ENCODE measurements at regions not wholly inside any gene's neighbourhood (a gene's known extent, or its start where the extent isn't known, plus 50 kb on each side); places are given as distances from the start of the nearest gene placed in this dataset.
"Not testable (repeated sequence)": the region's sequence is repeated elsewhere in the genome, so short reads cannot be mapped to it uniquely, and the experiment has no call there.

GRCh38 chr4:158958489-158959270, 144.2 kb upstream of the RAPGEF2 start:
- DNase-seq (ENCODE audit: insufficient read length, low spot score) (no peak), FAIRE-seq (no peak)

- FAIRE-seq (peak; percentile 47), DNase-seq (ENCODE audit: insufficient read length, low spot score) (no peak)
Observed at GRCh38 chr4:158962393-158962792, 140.5 kb upstream of the RAPGEF2 start.

GRCh38 chr4:158963282-158963681, 139.6 kb upstream of the RAPGEF2 start:
- not testable (repeated sequence) for FAIRE-seq; DNase-seq (ENCODE audit: insufficient read length, low spot score)

- DNase-seq (ENCODE audit: insufficient read length, low spot score) (no peak), FAIRE-seq (no peak)
Observed at GRCh38 chr4:158964114-158964727, 138.7 kb upstream of the RAPGEF2 start.

- DNase-seq (ENCODE audit: insufficient read length, low spot score) (no peak), FAIRE-seq (no peak)
Observed at GRCh38 chr4:158964728-158965124, 138.2 kb upstream of the RAPGEF2 start.

- no peak for FAIRE-seq
Observed at GRCh38 chr4:158965226-158965625, 137.7 kb upstream of the RAPGEF2 start.

GRCh38 chr4:158966091-158966490, 136.8 kb upstream of the RAPGEF2 start:
- no peak for FAIRE-seq

More at GRCh38 chr4:158965226-158965625, 137.7 kb upstream of the RAPGEF2 start:
- no peak for DNase-seq (ENCODE audit: insufficient read length, low spot score)

GRCh38 chr4:158968961-158969360, 133.9 kb upstream of the RAPGEF2 start:
- FAIRE-seq (no peak), DNase-seq (ENCODE audit: insufficient read length, low spot score) (no peak)

More at GRCh38 chr4:158966091-158966490, 136.8 kb upstream of the RAPGEF2 start:
- no peak for DNase-seq (ENCODE audit: insufficient read length, low spot score)

GRCh38 chr4:158970812-158971211, 132.1 kb upstream of the RAPGEF2 start:
- FAIRE-seq: no peak

GRCh38 chr4:158974438-158974837, 128.4 kb upstream of the RAPGEF2 start:
- not testable (repeated sequence) for DNase-seq (ENCODE audit: insufficient read length, low spot score); FAIRE-seq

More at GRCh38 chr4:158970812-158971211, 132.1 kb upstream of the RAPGEF2 start:
- no peak for DNase-seq (ENCODE audit: insufficient read length, low spot score)

- FAIRE-seq: not testable (repeated sequence)
Observed at GRCh38 chr4:158980711-158981110, 122.2 kb upstream of the RAPGEF2 start.

GRCh38 chr4:158991534-158992155, 111.2 kb upstream of the RAPGEF2 start:
- DNase-seq (ENCODE audit: insufficient read length, low spot score): no peak
- FAIRE-seq: peak; percentile 51

More at GRCh38 chr4:158980711-158981110, 122.2 kb upstream of the RAPGEF2 start:
- not testable (repeated sequence) for DNase-seq (ENCODE audit: insufficient read length, low spot score)

GRCh38 chr4:158993891-158994290, 109.0 kb upstream of the RAPGEF2 start:
- DNase-seq (ENCODE audit: insufficient read length, low spot score): no peak
- no peak for FAIRE-seq

GRCh38 chr4:158995040-158995439, 107.8 kb upstream of the RAPGEF2 start:
- DNase-seq (ENCODE audit: insufficient read length, low spot score) (no peak), FAIRE-seq (no peak)

- FAIRE-seq: no peak
Observed at GRCh38 chr4:158995965-158996364, 106.9 kb upstream of the RAPGEF2 start.

GRCh38 chr4:158996669-158997074, 106.2 kb upstream of the RAPGEF2 start:
- no peak for FAIRE-seq
- DNase-seq (ENCODE audit: insufficient read length, low spot score): no peak

More at GRCh38 chr4:158995965-158996364, 106.9 kb upstream of the RAPGEF2 start:
- DNase-seq (ENCODE audit: insufficient read length, low spot score): no peak

GRCh38 chr4:158997660-158998349, 105.1 kb upstream of the RAPGEF2 start:
- FAIRE-seq (no peak), DNase-seq (ENCODE audit: insufficient read length, low spot score) (no peak)

- DNase-seq (ENCODE audit: insufficient read length, low spot score) (no peak), FAIRE-seq (no peak)
Observed at GRCh38 chr4:158998624-158999023, 104.3 kb upstream of the RAPGEF2 start.

- FAIRE-seq: no peak
- DNase-seq (ENCODE audit: insufficient read length, low spot score): no peak
Observed at GRCh38 chr4:158999166-158999682, 103.7 kb upstream of the RAPGEF2 start.

GRCh38 chr4:158999849-159000248, 103.0 kb upstream of the RAPGEF2 start:
- no peak for DNase-seq (ENCODE audit: insufficient read length, low spot score)
- FAIRE-seq: no peak

GRCh38 chr4:159002950-159003349, 99.9 kb upstream of the RAPGEF2 start:
- DNase-seq (ENCODE audit: insufficient read length, low spot score) (no peak), FAIRE-seq (no peak)
